NCI-H2107 treated with DMSO at 0.1 percent for 48 hours (cell line): ENCODE measurements at regions not wholly inside any gene's neighbourhood (a gene's known extent, or its start where the extent isn't known, plus 50 kb on each side); places are given as distances from the start of the nearest gene placed in this dataset.
"Not testable (repeated sequence)": the region's sequence is repeated elsewhere in the genome, so short reads cannot be mapped to it uniquely, and the experiment has no call there.

Experiments used
- DNase-seq: peaks from one replicate; lab custom pipeline; 2025; ENCODE audit not compliant: unreplicated experiment; lab: John Stamatoyannopoulos, UW

GRCh38 chr3:74287557-74287956 lies 326.9 kb downstream of the CNTN3 start:
- DNase-seq, result no peak

DNA sequence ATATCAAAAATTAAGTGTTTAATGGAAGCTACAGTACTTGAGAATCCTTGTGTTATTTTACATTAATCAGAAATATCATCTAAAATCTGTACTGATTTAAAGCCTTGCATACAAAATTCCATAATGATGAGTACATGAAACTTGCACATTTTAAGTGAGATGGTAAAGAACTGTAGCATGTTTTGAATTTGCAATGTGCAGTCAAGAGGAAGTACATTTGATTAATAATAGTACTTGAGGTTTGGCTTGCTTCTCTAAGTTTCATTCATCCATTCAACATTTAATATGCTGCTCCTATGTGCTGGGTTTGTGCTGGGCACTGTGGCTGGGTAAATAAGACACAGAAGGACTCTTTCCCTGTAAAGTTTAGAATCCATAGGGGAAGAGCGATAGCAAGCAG lies 332.3 kb downstream of the CNTN3 start:
- no peak for DNase-seq

DNA sequence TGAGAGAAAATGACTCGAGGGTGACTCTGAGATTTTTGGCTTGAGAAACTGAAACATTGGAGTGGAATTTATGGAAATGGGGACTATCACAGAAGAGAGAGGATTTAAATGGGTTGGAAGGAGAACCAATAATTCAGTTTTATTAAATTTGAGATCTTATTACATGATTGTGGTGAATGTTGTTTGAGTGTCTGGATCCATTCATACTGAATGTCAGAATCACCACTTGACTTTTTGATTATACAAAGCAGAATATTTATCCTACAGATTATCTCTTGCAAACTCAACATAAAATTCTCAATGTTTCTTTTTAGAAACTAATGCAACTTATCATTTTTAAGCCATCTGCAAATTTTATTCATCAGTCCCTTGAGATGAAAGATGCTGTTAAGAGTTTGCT lies 332.8 kb downstream of the CNTN3 start:
- no peak for DNase-seq

- DNase-seq, result peak; percentile 74
These were observed 340.7 kb downstream of the CNTN3 start for GRCh38 chr3:74273555-74274402.

DNA sequence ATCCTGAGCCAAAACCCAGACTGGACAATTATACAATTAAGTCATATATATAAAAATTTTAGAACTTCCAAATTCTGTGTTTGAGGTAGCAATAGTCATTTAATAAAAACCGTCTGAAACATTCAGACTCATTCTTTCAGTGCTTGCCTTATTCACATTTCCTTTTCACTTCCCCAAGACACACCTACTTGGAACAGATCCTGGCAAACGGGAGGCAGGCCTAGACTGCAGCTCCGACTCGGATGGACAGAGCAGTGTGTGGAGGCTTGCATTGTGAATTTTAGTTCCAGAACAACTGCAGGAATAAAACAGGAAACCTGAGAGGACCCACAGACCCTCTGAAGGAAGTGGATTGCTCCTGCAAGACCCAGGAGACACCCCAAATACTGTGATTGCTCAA lies 341.4 kb downstream of the CNTN3 start:
- DNase-seq, result no peak

GRCh38 chr3:74271541-74271940 lies 342.9 kb downstream of the CNTN3 start:
- DNase-seq, result no peak

DNA sequence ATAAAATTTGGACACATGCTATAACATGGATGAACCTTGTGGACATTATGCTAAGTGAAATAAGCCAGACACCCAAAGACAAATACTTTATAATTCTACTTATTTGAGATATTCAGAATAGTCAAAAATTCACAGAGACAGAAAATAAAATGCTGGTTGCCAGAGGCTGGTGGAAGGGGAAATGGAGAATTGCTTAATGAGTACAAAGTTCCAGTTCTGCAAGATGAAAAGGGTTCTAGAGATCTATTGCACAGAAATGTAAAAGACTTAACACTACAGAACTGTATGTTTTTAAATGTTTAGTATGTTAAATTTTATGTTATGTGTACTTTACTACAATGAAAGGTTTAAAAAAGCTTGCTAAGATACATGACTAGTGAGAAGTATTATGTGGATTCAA lies 344.8 kb downstream of the CNTN3 start:
- DNase-seq, result no peak

GRCh38 chr3:74268753-74269152 lies 345.7 kb downstream of the CNTN3 start:
- no peak for DNase-seq

GRCh38 chr3:74267588-74268184 lies 346.8 kb downstream of the CNTN3 start:
- no peak for DNase-seq

DNA sequence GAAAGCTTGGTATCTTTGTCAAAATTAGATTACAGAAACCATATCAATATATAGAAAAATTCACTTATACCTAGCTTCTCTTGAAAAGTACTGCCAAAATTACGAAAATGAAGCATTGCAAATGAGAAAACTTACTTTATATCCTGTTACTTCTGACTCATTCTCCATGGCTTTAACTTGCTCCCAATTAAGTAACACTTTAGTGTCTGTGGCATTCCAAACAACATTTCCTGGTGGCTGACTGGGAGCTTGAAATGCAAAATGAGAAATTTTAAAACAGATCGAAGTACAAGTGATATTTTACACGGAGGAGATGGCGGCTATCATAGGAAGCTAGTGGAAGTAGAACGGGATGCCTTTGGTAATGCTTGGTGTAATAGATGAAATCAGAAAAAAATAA lies 347.3 kb downstream of the CNTN3 start:
- DNase-seq, result no peak

DNA sequence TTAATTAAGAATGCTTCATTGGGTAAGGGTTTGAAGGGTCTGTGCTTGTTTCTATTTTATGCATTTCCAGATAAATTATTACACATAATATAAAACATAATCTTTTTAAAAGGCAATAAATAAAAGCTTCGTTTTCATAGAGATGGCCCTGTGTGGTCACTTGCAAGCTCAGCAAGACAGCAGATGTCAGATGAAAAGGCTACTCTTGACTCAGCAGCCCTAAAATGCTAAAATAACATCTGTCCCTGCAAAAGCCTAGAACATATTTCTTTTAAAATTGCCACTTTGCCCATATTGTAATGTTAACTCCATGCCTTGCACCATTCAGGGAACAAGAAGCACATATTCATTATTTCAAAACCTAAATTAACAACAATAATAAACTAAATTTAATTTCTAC lies 349.4 kb downstream of the CNTN3 start:
- DNase-seq, result no peak

DNA sequence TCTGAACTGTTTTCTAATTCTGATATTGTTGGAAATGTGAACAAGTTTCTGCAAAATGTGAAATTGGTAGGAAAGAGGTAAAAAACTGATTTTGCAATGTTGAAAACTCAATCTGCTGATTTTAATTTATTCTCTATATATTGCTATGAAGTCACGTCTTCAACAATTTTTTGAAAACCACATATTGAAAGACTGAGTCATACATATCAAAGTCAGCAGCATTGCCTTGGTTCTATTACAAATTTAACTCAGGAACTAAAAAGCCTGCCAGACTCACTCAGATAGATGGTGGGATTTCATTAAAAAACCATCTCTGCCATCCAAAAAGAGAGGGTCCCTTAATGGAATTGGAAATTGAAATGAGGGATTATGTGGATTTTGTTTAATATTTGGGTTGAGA lies 351.4 kb downstream of the CNTN3 start:
- DNase-seq, result no peak

GRCh38 chr3:74233091-74233490 lies 381.4 kb downstream of the CNTN3 start:
- no peak for DNase-seq

GRCh38 chr3:74217467-74217866 lies 397.0 kb downstream of the CNTN3 start:
- DNase-seq, result no peak

DNA sequence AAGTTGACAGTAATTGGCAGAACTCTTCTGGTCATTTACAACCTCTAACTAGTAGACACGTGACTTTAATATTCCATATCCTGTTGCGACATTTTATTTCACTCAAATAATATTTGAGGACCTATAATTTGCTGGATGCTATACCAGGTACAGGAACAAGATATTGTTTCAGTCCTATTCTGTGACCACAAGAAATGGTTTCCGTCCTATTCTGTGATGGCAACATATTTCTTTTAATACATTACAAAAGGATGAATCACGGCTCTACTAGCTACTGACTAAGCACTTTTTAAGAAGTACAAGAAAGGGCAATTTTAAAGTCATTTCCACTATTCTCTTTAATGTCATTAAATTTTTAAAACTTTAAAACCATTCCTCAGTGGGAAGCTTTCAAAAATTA lies 400.2 kb downstream of the CNTN3 start:
- DNase-seq, result no peak

GRCh38 chr3:74210739-74211138 lies 403.7 kb downstream of the CNTN3 start:
- no peak for DNase-seq

GRCh38 chr3:74200952-74201351 lies 413.5 kb downstream of the CNTN3 start:
- no peak for DNase-seq

GRCh38 chr3:74178664-74179063 lies 435.8 kb downstream of the CNTN3 start:
- not testable (repeated sequence) for DNase-seq

DNA sequence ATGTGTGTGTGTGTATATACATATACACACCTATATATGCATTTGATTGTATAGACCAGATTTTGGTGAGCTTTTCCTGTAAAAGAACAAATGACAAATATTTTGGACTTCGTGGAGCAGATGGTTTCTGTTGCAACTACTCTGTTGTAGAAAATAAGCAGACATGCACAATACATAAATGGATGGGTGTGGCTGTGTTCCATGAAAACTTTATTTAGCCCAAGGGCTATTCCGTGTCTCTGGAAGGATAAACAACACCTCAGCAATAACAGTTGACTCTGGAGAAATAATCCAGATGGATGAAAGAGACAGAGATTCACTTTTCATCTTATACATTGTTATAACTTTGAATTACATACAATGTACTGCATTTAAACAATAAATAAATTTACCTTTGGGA lies 441.4 kb downstream of the CNTN3 start:
- DNase-seq, result no peak

GRCh38 chr3:74167926-74168325 lies 446.5 kb downstream of the CNTN3 start:
- DNase-seq, result no peak

- DNase-seq, result no peak
These were observed 449.2 kb downstream of the CNTN3 start for GRCh38 chr3:74165211-74165610.

DNA sequence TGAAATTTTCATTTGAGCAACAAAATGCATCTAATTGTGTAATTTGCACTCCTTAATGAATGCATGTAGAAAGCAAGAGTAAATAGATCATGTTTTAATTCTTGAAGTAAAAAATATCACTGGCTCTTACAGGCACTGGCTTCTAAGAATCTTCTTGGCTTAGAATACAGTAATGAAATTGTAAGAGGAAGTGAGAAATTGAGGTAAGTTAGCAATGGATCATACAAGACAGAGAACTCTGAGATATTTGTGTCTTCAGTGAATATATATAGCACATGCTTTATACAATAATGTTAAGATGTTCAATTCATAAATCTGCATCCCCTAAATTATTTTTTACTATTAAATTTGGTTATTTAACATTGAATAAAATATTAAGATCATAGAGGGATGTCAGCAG lies 465.0 kb downstream of the CNTN3 start:
- no peak for DNase-seq

DNA sequence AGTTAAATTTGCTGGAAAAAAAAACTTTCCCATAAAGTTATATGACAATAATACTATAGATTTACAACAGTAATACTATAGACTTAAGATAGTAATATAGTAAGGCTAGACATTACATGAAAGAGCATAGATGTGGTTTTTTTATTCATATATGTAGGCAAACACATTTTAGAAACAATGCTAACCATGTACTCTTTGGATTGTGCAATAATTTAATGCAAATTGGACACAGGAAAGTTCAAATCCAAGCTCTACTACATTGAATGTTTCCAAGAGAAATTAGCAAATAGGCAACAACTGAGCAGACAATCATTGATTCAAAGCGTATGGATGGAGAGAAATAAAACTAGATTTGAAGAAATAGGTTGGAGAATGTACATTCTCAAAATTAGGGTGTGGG lies 469.2 kb downstream of the CNTN3 start:
- DNase-seq, result no peak
